OCI-LY1 (cell line): ENCODE measurements at regions not wholly inside any gene's neighbourhood (a gene's known extent, or its start where the extent isn't known, plus 50 kb on each side); places are given as distances from the start of the nearest gene placed in this dataset.

Experiments used
- CTCF ChIP-seq: fragments of 200-600 bp; sonication (generic), shearing (Covaris generic); IDR thresholded peaks from 2 replicates; pipeline ENCODE4 v1.5.1; 2017; ENCODE audit warnings: mild to moderate bottlenecking, antibody characterized with exemption, low read length, moderate library complexity, mixed read lengths
- EZH2 ChIP-seq: fragments of 200-600 bp; sonication (generic), shearing (Covaris generic); IDR thresholded peaks from 2 replicates; pipeline ENCODE4 v1.8.0; 2017; ENCODE audit warnings: borderline replicate concordance, mixed run types, mild to moderate bottlenecking, antibody characterized with exemption, low read length, moderate library complexity, mixed read lengths

- TF ChIP-seq CTCF = no peak
- no peak for TF ChIP-seq EZH2
Observed at GRCh38 chr4:28241021-28241420, 1380.4 kb downstream of the STIM2 start.
